Neuronal stem cell (in vitro differentiated cells): ENCODE measurements at regions not wholly inside any gene's neighbourhood (a gene's known extent, or its start where the extent isn't known, plus 50 kb on each side); places are given as distances from the start of the nearest gene placed in this dataset.
A peak's percentile ranks its signal among the peaks of the same experiment; 100 is the strongest.
"Not testable (repeated sequence)": the region's sequence is repeated elsewhere in the genome, so short reads cannot be mapped to it uniquely, and the experiment has no call there.

ENCODE experiments used
- DNase-seq: peaks from one replicate; pipeline ENCODE4 v3.0.0-alpha.2; 2013; ENCODE audit warnings: low spot score
- H2AFZ ChIP-seq: one replicate; pipeline ENCODE4 v1.6.1; 2013; ENCODE audit warnings: mild to moderate bottlenecking, low read length, inconsistent platforms
- H2AK5ac ChIP-seq: 2 replicates; pipeline ENCODE4 v1.6.1; 2013; ENCODE audit warnings: low read depth, mild to moderate bottlenecking, inconsistent platforms, low read length, moderate library complexity, mixed read lengths
- H2BK120ac ChIP-seq: 2 replicates; pipeline ENCODE4 v1.6.1; 2013; ENCODE audit warnings: low read depth, mild to moderate bottlenecking, inconsistent platforms, low read length, moderate library complexity, mixed read lengths
- H2BK12ac ChIP-seq: one replicate; pipeline ENCODE4 v1.6.1; 2013; ENCODE audit warnings: low read length, inconsistent platforms
- H2BK15ac ChIP-seq: 2 replicates; pipeline ENCODE4 v1.6.1; 2013; ENCODE audit warnings: mild to moderate bottlenecking, low read length, inconsistent platforms, mixed read lengths
- H2BK5ac ChIP-seq: one replicate; pipeline ENCODE4 v1.6.1; 2013; ENCODE audit warnings: inconsistent platforms, mild to moderate bottlenecking, low read length, moderate library complexity
- H3K14ac ChIP-seq: one replicate; pipeline ENCODE4 v1.6.1; 2013; ENCODE audit warnings: low read length, inconsistent platforms
- H3K18ac ChIP-seq: 2 replicates; pipeline ENCODE4 v1.6.1; 2013; ENCODE audit warnings: low read length, inconsistent platforms
- H3K23ac ChIP-seq: 2 replicates; pipeline ENCODE4 v1.6.1; 2013; ENCODE audit warnings: low read depth, mild to moderate bottlenecking, mixed read lengths, low read length, inconsistent platforms; ENCODE audit not compliant: poor library complexity
- H3K27ac ChIP-seq: replicated peaks from 3 replicates; pipeline ENCODE4 v1.5.1; 2013; ENCODE audit warnings: low read length, inconsistent platforms
- H3K27me3 ChIP-seq, 3 experiments: 2 replicates each; pipeline ENCODE4 v1.6.1; 2013; ENCODE audit warnings: low read length in 3 of 3, mild to moderate bottlenecking in 2 of 3, inconsistent platforms in 1 of 3, low read depth in 1 of 3, mixed read lengths in 1 of 3, moderate library complexity in 1 of 3; ENCODE audit not compliant: control insufficient read depth in 3 of 3, insufficient read depth in 3 of 3
- H3K36me3 ChIP-seq, 2 donors: replicated peaks in 1 of 2; 2 replicates each; pipeline ENCODE4 v1.6.1; 2013; ENCODE audit warnings: low read length in 2 of 2; ENCODE audit not compliant: control insufficient read depth in 2 of 2, insufficient read depth in 2 of 2
- H3K4ac ChIP-seq: 2 replicates; pipeline ENCODE4 v1.6.1; 2013; ENCODE audit warnings: inconsistent platforms, mild to moderate bottlenecking, low read length, moderate library complexity
- H3K4me1 ChIP-seq, 2 donors: 1 replicate in 1 of 2; 2 replicates in 1 of 2; pipeline ENCODE4 v1.6.1; 2013; ENCODE audit warnings: low read length in 2 of 2, low read depth in 1 of 2; ENCODE audit not compliant: control insufficient read depth in 2 of 2, insufficient read depth in 1 of 2
- H3K4me2 ChIP-seq: one replicate; pipeline ENCODE4 v1.6.1; 2013; ENCODE audit warnings: mild to moderate bottlenecking, low read length, inconsistent platforms; ENCODE audit not compliant: insufficient read depth, poor library complexity, severe bottlenecking
- H3K4me3 ChIP-seq, 2 donors: 2 replicates each; pipeline ENCODE4 v1.5.1; 2013; ENCODE audit warnings: low read length in 2 of 2, mild to moderate bottlenecking in 2 of 2, inconsistent platforms in 1 of 2, moderate library complexity in 1 of 2
- H3K79me1 ChIP-seq: one replicate; pipeline ENCODE4 v1.6.1; 2013; ENCODE audit warnings: low read depth, mild to moderate bottlenecking, inconsistent platforms, low read length, moderate library complexity
- H3K9ac ChIP-seq: one replicate; pipeline ENCODE4 v1.6.1; 2013; ENCODE audit warnings: mild to moderate bottlenecking, low read depth, low read length, inconsistent platforms; ENCODE audit not compliant: poor library complexity
- H3K9me3 ChIP-seq, 2 donors: replicated peaks in 1 of 2; 2 replicates each; pipeline versions ENCODE3 to v1.6.1; 2013; ENCODE audit warnings: low read length in 2 of 2, mild to moderate bottlenecking in 2 of 2, inconsistent platforms in 1 of 2, low read depth in 1 of 2, mixed read lengths in 1 of 2, moderate library complexity in 1 of 2; ENCODE audit not compliant: control insufficient read depth in 2 of 2, insufficient read depth in 1 of 2
- H4K8ac ChIP-seq: one replicate; pipeline ENCODE4 v1.6.1; 2013; ENCODE audit warnings: low read depth, mild to moderate bottlenecking, inconsistent platforms, low read length, moderate library complexity
- H4K91ac ChIP-seq: one replicate; pipeline ENCODE4 v1.6.1; 2013; ENCODE audit warnings: low read length, low read depth, mild to moderate bottlenecking, inconsistent platforms; ENCODE audit not compliant: poor library complexity
- WGBS, 2 donors: extraction: QIAGEN DNeasy Blood & Tissue Kit; methylation state at CpG; one replicate each; pipeline ENCODE4 v1.1.7; 2013; ENCODE audit warnings: missing lambda C conversion rate in 2 of 2, mixed read lengths in 1 of 2; ENCODE audit not compliant: insufficient read length in 2 of 2, insufficient replicate concordance in 1 of 2; ENCODE audit errors: extremely low coverage in 2 of 2; 5-methylcytosine and 5-hydroxymethylcytosine counted together

GRCh38 chr3:11914041-11914440 lies 67.4 kb upstream of the TAMM41 start:
- no peak overlapping the region for H2BK15ac ChIP-seq
- no peak overlapping the region for H3K14ac ChIP-seq
- H2BK120ac ChIP-seq = no peak overlapping the region
- peaks cover 0 to 7% (median 0%) of the 10 kb centered on the region in 3 experiments for H3K27me3 ChIP-seq
- H3K4me1 ChIP-seq = no peaks in the 10 kb centered on the region
- H3K9me3 ChIP-seq = peaks cover 0 to 3% of the 10 kb centered on the region in 2 donors
- H3K79me1 ChIP-seq = no peaks in the 10 kb centered on the region
- no peak overlapping the region for H3K27ac ChIP-seq
- no peak overlapping the region for H2AFZ ChIP-seq
- no CpG with 5 or more reads among the region's 9 CpGs for WGBS, 2 donors
- H3K4me3 ChIP-seq = no peak overlapping the region
- H3K18ac ChIP-seq = no peak overlapping the region
- H4K91ac ChIP-seq = no peak overlapping the region
- no peak for DNase-seq
- no peak overlapping the region for H3K4me2 ChIP-seq
- H3K9ac ChIP-seq = no peak overlapping the region
- H3K4ac ChIP-seq = no peak overlapping the region
- no peak overlapping the region for H2AK5ac ChIP-seq
- H2BK5ac ChIP-seq = no peak overlapping the region
- no peak overlapping the region for H4K8ac ChIP-seq
- no peak overlapping the region for H2BK12ac ChIP-seq
- H3K23ac ChIP-seq = no peak overlapping the region
- H3K36me3 ChIP-seq = no peaks in the 10 kb centered on the region

- H3K36me3 ChIP-seq = no peaks in the 10 kb centered on the region
- no peak overlapping the region for H3K4me2 ChIP-seq
- H2BK120ac ChIP-seq = no peak overlapping the region
- H2BK12ac ChIP-seq = no peak overlapping the region
- no peak overlapping the region for H3K9ac ChIP-seq
- H3K79me1 ChIP-seq = no peaks in the 10 kb centered on the region
- WGBS, 2 donors = no CpG with 5 or more reads among the region's 10 CpGs
- H2AK5ac ChIP-seq = no peak overlapping the region
- no peak overlapping the region for H3K23ac ChIP-seq
- H4K8ac ChIP-seq = no peak overlapping the region
- peak overlapping the region; percentile 94 for H3K14ac ChIP-seq
- no peak overlapping the region for H3K4me3 ChIP-seq
- H2BK15ac ChIP-seq = no peak overlapping the region
- H3K9me3 ChIP-seq = peaks cover 0 to 3% of the 10 kb centered on the region in 2 donors
- no peak overlapping the region for H4K91ac ChIP-seq
- H3K4ac ChIP-seq = no peak overlapping the region
- peaks cover 0 to 1% (median 0%) of the 10 kb centered on the region in 3 experiments for H3K27me3 ChIP-seq
- H3K27ac ChIP-seq = no peak overlapping the region
- peaks cover 0 to 2% of the 10 kb centered on the region in 2 donors for H3K4me1 ChIP-seq
- no peak for DNase-seq
- H2BK5ac ChIP-seq = peak overlapping the region; percentile 53
- no peak overlapping the region for H2AFZ ChIP-seq
- no peak overlapping the region for H3K18ac ChIP-seq
Observed at GRCh38 chr3:11914651-11915050, 68.0 kb upstream of the TAMM41 start.

DNA sequence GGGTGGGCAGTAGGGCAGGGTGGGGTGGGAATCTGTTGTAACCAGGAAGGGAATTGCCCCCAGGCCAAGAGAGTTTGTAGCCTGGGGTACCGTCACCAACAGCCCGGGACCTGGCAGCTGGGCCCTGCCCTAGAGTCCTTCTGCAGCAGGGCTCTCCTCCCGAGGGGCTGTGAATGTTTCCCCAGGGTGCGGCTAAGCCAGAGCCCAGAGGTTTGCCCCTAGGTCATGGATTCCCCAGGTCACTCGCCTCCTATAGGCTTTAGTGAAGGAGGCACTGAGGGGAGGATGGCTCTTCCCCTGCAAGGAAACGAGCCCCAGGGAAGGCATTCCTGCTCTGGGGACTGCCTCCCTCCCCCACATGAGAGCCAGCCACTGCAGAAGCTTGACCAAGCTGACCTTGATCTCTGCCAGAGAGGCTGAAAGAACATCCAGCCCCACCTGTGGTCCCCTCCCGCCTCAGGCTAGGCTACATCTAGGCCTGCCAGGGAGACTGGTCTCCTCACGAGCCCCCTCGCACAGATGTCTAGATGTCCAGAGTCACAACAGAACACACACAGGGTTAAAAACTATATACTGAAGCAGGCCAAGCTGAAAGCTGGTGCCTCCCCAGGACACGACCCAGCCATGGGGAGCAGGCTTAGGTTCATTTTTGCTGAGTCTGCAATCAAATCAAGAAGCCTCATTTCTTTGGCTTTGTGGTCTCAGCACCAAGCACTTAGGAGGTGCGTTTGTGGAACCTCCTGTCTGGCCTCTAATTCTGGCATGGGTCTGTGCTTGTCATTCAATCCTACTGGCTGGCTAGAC lies 69.1 kb upstream of the TAMM41 start:
- H3K4me1 ChIP-seq = peaks cover 0 to 2% of the 10 kb centered on the region in 2 donors
- no peak for DNase-seq
- no CpG with 5 or more reads among the region's 11 CpGs for WGBS, 2 donors
- H2AFZ ChIP-seq = no peak overlapping the region
- no peak overlapping the region for H3K4me2 ChIP-seq
- no peak overlapping the region for H3K14ac ChIP-seq
- H3K23ac ChIP-seq = peak overlapping the region; percentile 75
- no peak overlapping the region for H3K18ac ChIP-seq
- no peak overlapping the region for H2BK12ac ChIP-seq
- H3K36me3 ChIP-seq = no peaks in the 10 kb centered on the region
- no peak overlapping the region for H4K91ac ChIP-seq
- H3K27ac ChIP-seq = no peak overlapping the region
- H2BK120ac ChIP-seq = no peak overlapping the region
- no peak overlapping the region for H3K4ac ChIP-seq
- H2BK15ac ChIP-seq = no peak overlapping the region
- H3K4me3 ChIP-seq = no peak overlapping the region
- H2AK5ac ChIP-seq = no peak overlapping the region
- no peak overlapping the region for H3K9ac ChIP-seq
- no peaks in the 10 kb centered on the region for H3K79me1 ChIP-seq
- H3K9me3 ChIP-seq = peaks cover 0 to 3% of the 10 kb centered on the region in 2 donors
- no peak overlapping the region for H4K8ac ChIP-seq
- no peak overlapping the region for H2BK5ac ChIP-seq
- H3K27me3 ChIP-seq = no peaks in the 10 kb centered on the region

GRCh38 chr3:11916425-11916762 lies 69.7 kb upstream of the TAMM41 start:
- H2BK5ac ChIP-seq, H2BK120ac ChIP-seq, H3K27ac ChIP-seq, H3K4me3 ChIP-seq, H2AK5ac ChIP-seq, H3K4me2 ChIP-seq, H4K8ac ChIP-seq, H3K9ac ChIP-seq, H2BK12ac ChIP-seq, H3K14ac ChIP-seq, H2AFZ ChIP-seq, H3K36me3 ChIP-seq, H3K9me3 ChIP-seq, DNase-seq, H3K27me3 ChIP-seq, H2BK15ac ChIP-seq, H3K79me1 ChIP-seq, H3K4me1 ChIP-seq, H4K91ac ChIP-seq, H3K18ac ChIP-seq, H3K4ac ChIP-seq: not testable (repeated sequence)
- no CpG with 5 or more reads among the region's 2 CpGs for WGBS, 2 donors
- H3K23ac ChIP-seq = peak overlapping the region; percentile 75
